DMS53 treated with DMSO at 0.1 percent for 48 hours (cell line): ENCODE measurements at regions not wholly inside any gene's neighbourhood (a gene's known extent, or its start where the extent isn't known, plus 50 kb on each side); places are given as distances from the start of the nearest gene placed in this dataset.
A peak's percentile ranks its signal among the peaks of the same experiment; 100 is the strongest.

Experiments
- DNase-seq: peaks from one replicate; lab custom pipeline; 2025; ENCODE audit not compliant: unreplicated experiment; lab: John Stamatoyannopoulos, UW

DNA sequence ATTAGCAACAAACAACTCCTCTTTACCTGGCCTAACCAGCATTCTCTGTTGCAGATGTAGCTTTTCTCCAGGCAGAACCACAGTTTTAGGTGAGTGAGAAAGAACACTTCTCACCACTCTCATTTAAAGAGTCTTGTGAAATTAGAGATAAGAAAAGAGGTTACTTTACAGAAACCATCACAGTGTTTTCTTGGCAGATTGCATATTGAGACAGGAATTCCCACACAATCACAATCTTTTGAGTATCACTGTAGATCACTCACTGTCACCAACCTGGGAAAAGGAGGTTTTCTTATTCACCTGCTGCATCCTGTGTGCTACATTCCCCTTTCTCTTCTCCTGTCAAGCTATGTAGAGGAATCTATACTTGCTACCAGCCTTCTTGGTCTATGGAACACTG is 574.6 kb downstream of the SLC4A3 start:
- DNase-seq = no peak

DNA sequence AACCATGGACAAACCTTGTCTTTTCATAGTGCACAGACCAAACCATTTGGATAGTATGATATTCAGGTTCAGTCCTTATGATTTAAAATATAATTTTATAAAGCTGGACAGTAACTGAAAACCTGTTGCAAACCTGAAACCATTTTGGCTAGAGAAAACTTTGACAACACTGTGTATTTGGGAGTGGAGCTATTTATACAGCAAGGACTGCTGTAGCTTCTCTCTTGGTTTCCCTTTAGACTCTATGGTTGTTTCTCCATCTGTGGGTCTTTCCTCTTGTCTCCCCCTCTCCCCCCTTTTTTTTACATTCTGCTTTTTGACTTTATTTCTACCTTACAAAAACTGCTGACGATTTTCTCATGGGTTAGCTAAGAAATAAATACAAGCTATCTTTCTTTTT is 581.7 kb downstream of the SLC4A3 start:
- DNase-seq = no peak

DNA sequence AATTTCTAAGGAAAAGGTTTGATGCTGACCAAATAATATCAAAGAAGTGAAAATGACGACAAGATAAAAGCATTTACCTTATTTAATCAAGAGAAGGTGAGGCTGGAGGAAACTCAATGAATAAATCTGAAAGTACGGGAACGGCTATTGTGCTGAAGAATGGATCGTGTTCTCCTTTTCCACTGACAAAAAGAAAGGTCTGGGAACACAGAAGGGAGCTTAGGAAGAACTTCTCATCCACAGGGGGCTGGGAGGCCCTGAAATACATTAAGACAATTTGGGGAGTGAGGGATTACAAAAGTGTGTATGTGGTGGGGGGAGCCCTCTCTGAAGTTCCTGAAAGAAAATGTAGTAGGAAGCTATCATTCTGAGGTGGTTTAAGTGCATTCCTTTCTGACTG is 582.3 kb downstream of the SLC4A3 start:
- DNase-seq = no peak

DNA sequence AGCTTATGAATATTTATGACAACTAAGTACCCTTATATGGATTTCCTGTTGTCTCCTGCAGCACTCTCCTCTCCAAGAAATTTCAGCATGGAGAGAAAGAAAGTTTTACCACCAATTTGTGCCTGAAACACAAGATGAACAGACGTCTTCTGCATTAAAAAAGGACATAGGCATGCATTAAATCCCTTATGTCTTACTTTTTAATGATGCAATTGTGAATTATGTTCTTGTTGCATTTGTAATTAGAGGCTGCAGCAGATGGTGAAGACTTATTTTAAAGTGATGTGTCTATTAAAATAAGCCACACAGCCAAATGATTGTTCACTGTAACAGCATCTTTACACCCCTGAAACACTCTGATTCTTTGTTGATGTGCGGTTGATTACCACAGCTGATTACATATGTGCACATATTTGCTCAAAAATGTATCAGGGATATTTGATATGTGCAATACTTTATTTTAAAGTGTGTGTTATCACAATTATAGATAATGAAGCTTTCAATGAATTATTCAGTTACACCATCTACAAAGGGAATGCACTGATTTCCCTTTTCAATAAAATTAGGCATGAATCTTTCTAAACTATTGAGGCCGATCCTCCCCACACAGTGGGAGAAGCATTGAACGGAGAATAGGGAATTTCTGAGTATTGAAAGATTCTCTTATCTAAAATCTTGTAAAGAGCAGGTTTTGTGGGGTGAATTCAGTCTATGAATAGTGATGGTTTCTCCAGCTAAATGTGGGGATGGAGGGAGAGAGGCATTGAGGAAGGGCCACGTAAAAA is 585.1 kb downstream of the SLC4A3 start:
- DNase-seq = no peak

DNA sequence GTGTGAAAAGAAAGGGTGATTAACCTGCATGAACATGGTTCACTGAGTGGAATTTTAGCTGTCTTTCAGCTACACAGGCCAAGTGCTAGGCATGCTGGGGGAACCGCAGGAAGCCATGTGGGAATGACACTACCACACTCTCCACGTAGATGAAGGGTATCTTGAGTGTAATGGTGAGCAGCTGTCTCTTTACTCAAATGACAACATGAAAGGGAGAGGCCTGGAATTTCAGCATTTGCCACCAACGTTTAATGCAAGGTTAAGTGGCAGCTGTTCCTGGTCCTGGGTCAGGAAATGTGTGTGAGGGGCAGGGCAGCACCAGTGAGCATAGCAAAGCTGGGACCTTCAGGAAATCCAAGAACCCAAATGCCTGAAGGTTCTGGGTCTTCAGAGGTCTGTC is 588.4 kb downstream of the SLC4A3 start:
- DNase-seq = peak; percentile 36

DNA sequence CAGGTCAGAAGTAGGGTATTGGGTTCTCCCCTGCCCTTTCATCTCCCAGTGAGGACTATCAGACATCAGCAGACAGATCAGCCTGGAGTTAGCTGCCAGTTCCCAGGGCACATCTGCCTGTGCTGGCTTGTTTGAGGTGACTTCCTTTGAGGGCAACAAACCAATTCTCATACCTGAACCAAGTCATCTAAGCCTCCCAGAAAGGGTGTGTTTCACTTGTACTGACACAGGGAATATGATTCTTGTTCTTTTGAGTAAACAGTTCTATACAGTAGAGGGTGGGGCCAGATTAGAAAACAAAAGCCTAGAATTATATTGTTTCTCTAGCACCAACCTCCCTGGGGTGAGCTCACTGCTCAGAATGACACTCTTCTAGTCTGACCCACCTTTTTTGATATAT is 591.9 kb downstream of the SLC4A3 start:
- DNase-seq = peak; percentile 6

DNA sequence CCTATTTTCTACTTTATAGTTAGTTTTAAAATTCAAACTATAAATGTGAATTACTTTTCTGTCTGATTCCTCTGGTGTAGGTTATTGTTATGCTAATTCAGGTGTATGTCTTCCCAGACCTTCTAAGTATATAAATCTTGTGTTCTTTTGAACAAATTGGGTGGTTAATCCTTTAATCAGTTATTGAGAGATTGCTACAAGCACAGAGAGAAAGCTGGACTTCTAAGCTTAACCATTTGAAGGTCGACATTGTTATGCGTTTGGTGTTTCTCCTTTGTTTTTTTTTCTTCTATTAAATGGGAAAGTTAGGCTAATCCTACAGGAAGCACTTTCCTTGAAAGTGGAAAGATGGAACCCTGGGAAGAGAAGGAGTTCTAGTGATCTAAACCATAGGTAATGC is 592.6 kb downstream of the SLC4A3 start:
- DNase-seq = no peak

DNA sequence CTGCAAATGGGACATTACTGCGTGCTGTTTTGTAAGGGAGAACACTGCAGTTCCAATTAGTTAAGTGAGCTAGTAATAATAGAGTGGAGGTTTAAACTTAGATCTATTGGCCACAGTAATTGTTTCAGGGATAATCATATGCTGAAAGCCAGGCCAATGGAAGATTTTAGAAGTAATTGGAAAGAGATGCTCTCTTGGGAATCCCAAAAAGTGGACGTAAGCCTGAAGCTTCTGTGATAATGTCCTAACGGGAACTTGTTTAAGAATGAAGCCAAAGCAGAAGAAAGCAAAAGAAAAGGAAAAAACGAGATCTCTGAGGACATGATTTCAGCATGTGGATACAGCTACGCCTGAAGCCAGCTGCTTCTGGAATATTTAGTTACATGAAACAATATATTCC is 594.6 kb downstream of the SLC4A3 start:
- no peak for DNase-seq

DNA sequence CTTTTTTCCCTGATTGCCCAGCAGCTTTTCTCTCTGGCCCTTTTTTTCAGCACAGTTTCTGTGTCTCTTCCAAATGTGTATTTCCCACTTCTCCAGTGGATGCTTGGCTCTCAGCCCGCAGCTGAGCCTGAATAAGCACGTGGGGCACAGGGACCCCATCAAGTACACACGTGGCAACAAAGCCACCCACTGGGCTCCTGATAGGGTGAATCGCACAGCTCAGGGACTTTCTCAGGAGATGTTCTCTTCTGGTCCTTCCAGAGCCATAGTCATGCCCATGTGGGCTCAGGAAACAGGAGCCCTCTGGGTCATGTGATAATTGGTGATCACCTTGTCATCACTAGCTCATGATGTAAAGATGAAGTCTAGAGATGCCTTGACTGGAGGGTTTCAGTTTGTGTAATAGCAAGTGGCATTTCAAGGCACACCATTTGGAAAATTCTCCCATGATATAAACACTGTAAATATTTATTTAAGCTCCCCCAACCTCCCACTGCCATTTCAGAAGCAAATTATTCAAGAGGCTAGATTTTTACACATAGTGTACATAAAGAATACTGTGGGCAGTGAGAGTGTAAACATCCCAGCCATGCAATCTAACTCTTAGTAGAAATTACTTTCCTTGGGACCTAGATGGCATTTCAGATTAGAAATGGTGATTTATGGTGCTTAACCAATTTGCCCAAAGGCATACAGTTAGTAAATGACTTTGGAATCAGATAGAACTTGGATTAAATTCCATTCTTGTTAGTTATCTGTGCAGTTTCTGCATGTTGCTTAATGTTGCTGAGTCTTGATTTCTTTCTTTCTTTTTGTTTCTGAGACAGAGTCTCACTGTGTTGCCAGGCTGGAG is 597.5 kb downstream of the SLC4A3 start:
- DNase-seq = no peak

DNA sequence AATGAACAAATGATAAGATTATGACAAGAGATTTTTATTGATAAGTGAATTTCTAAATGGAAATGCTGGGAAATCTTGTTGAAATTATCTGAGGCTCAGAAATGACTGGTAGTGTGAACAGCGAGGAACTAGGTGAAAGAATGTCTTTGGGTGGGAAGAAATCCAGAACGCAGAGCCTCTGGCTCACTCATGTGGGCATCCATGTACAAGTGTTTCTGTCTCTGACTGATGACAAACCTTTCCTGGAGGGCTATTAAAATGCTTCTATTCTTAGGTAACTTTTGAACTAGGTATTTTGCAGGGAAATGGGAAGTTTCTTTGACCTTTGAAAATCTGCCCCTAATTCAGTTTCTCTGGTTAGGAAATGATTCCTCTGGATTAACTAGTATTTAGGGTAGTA is 598.6 kb downstream of the SLC4A3 start:
- DNase-seq = no peak

DNA sequence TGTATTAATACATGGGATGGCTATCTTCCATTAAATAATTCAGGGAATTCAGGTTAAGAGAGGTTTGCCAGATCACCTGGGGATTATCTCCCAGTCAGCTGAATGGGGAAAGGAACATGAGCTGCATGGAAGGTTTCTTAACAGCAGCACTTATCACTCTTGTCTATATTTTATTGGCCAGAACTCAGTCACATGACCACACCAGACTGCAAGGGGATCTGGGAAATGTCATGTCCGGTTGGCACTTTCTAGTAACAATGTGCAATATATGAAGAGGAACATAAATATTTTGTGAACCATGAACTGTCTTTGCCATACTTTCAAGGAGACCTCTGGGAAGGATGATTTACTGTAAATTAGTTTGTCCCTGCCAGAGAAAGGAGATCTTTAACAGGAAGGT is 599.1 kb downstream of the SLC4A3 start:
- DNase-seq = no peak

DNA sequence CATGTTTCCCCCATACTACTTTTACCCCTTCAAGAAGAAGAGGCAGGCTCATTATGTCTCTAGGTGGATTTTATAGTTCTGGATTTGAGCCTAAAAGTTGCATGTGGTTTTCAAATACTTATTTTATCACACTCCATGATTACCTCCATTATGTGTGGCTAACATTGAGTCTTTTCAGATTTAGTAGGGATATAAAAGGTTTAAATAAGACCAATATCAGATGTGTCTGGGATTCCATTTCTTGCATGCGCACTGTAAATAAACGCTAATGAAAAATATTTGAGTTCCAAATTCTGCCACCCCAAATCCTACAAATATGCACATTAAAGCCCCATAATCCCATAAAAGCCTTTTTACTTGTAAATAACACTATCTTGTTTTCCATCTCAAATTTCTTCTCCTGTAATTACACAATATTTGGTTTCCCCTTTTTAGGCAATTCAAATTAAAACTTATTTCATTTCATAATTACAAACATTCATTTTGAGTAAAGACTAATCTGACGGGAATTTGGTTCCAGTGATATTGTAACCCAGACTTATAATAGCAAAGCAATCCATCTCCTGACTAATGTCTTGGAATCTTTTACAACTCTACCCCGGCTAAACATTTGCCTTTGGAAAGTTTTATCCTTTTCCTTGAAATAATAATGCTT is 600.0 kb downstream of the SLC4A3 start:
- DNase-seq = no peak

DNA sequence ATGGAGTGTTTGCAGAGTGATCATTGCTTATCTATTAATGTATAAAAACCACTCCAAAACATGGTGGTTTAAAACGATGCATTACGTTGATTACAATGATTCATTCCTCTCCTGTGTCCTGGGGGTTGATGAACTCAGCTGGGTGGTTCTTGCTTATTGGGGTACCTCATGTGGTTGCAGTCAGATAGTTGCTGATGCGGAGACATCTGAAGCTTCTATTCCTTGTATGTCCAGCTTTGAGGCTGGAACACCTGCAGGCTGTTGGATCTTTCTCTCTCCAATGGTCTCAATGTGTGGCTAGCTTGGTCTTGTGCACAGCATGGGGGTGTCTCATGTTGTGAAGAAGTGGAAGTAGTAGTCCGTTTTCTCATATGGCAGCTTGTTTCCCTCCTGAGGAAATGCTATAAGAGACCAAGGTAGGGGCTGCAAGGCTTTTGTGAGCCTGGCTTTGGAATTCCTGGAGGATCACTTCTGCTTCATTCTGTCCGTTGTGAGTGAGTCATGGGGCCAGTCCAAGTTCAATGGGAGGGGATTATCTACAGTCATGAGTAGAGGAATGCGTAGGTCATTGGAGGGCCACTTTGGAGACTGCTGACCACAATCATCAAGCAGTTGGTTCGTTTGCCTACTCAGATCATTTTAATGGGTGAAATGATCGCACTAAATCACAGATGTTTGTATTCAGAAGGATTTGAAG is 601.0 kb downstream of the SLC4A3 start:
- DNase-seq = no peak

DNA sequence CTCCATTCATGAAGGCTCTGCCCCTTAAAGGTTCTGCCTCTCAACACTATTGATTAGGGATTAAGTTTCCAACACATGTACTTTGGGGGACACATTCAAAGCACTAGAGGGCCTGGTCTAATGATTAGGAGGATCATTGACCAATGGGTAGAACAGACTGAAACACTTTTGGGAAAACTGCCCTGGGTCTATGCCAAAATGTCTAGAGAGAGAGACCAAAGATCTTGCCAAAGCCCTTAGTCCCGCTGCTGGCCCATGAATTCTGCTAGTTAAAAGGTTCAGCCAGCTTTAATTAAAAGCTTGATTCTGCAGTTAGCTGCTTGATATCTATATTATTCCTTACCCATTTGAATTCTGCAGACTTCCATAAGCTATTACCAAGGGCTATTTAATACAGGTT is 613.2 kb downstream of the SLC4A3 start:
- DNase-seq = no peak

DNA sequence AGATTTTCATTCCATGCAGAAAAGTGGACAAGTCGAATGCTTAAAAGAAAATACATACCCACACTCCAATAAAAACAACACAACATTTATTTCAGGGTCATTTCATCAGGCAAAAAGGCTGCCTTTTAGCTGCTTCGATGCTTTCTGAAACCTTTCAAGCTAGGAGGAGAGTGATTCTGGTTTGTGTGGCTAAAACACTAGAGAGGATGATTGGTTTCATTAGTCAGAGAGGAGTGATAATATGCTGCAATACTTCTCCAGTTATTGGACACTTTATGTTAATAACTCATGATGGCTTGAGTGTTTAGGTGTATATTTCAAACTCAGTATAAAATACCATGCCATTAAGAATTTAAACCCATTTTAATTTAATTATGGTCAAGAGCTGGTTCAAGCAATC is 614.0 kb downstream of the SLC4A3 start:
- DNase-seq = no peak

DNA sequence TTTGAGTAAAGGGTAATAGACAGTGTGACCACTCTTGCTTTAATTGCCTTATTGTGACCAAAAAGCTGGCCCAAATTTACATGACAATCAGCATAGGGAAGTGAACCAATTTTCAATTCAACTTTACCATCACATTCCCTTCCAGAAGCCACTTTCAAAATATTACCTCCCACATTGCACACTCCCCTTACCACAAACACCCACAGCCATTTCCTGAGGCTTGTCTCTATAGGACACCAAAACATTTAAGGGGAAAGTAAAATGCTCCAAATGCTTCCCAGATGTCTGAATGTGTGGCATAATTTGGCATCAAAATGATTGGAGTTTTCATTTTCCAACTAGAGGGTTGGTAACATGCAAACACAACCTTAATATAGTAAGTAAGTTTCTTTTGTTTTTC is 616.1 kb downstream of the SLC4A3 start:
- no peak for DNase-seq

DNA sequence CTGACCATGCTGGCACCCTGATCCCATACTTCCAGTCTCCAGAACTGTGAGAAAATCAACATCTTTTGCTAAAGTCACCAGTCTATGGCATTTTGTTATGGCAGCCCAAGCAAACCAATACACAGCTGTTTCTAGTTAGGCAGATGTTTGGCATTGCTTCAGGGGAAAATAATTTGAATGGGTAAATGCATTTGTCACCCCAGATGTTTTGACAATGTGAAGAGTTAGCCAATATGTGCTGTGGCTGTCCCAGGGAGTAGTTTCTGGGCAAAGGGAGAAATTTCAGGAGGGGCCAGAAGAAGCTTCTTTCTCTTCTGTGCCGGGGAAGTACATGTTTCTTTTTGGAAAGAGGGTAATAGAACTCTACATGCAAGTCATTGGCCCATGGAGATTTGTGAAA is 619.0 kb downstream of the SLC4A3 start:
- DNase-seq = no peak

DNA sequence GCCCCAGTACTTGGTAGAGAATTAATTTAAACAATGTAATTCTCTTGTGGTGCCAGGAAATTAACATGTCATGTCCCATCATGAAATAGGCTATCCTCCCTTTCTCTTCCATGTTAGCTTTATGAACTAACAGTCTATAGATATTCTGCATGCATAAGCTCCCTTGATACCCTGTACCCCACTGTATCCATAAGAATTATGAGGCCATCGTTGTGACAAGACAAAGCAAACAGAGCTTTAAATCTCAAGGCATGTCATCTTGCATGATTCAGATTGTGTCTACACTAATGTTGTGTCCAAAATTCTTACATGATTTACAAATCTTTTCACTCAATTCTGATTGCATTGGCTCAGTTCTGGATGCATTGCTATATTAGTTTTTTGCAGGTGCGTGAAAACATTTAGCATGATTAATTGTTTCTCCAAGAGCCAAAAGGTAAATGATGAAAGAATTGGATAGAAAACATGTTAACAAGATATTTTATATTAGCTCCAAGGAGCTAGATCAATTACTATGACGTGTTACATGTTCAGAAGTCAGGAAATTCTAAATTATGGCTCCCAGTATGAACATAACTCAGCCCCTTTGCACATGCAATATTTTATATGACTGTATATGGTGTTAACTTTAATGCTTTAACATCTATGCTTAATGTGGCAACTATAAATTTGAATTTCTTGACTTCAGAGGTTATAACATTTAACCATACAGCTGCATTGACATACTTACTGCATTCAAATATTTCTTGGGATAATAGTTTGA is 620.3 kb downstream of the SLC4A3 start:
- DNase-seq = no peak

DNA sequence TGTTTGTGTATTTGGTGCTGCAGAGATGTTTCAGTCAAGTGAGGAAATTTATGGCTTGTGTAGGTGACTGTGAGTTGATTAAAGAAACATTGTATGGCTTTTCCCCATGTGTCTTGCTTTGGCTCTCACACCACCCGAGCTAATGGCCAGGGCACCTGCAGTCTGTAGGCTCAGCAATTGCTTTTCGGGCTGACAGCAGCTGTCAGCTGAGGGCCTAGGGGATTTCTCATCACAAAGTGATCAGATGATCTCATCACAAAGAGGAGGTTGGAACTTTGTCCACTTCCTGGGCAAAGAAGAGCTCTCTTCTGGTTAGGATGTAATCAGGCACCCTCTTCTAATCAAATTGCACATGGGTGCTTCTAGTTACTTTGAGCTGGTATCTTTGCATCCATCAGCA is 632.2 kb downstream of the SLC4A3 start:
- DNase-seq = no peak

DNA sequence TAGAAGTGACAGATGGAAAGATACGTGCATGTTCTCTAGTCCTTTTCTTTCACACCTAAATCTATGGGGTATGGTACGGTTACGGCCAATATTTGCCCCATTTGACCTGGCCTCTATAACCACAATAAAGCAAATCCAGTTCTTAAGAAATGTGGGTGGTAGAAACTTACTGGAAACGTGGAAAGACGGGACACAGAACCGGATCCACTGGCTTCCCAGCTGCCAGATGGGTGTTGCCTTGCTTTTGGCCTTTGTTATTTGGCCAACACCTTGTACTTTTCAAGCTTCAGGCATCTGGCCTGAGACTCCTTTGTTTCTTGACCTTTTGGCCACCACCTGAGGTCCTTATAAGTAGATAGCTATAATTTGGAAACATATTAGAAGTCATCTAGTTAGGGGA is 635.9 kb downstream of the SLC4A3 start:
- DNase-seq = no peak

DNA sequence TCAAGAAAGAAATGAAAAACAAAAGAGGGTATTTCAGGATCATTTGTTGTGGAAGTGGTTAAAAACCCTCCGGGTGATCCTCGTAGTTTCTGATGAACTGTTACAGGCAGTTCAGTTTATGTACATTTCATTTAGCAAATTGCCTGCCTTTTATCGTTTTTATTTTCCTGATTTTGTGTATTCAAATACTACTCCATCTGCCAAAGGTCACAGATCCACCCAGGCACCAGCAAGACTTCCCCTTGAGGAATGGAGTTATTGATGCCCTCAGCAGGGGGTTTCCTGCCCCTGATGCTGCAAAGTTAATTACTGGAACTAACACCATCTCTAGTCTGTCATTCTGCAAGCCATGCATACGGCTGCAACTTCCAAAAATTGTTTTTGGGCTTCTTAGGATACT is 641.9 kb downstream of the SLC4A3 start:
- DNase-seq = no peak
